Keratinocyte (primary cell): ENCODE measurements at regions not wholly inside any gene's neighbourhood (a gene's known extent, or its start where the extent isn't known, plus 50 kb on each side); places are given as distances from the start of the nearest gene placed in this dataset.

Experiments used
- DNase-seq: peaks from one replicate; pipeline ENCODE4 v3.0.0-alpha.2; 2011; ENCODE audit warnings: low read depth, missing footprints, low spot score
- FAIRE-seq: peaks from 2 replicates; lab custom pipeline; 2011; peaks lifted over from hg19 to GRCh38; lab: Jason Lieb, UNC
- H2AFZ ChIP-seq: 2 replicates; pipeline ENCODE4 v1.6.0; 2012; ENCODE audit warnings: low read length, control low read depth, inconsistent platforms; ENCODE audit not compliant: control insufficient read depth
- H3K27ac ChIP-seq: 2 replicates; pipeline ENCODE4 v1.5.1; 2011; ENCODE audit warnings: low read length; ENCODE audit not compliant: control insufficient read depth, insufficient read depth
- H3K27me3 ChIP-seq: 3 replicates; pipeline ENCODE4 v1.6.0; 2011; ENCODE audit warnings: low read length; ENCODE audit not compliant: control insufficient read depth, insufficient read depth; ENCODE audit errors: extremely low read depth
- H3K36me3 ChIP-seq, 2 experiments: 2 replicates in 1 of 2; 3 replicates in 1 of 2; pipeline ENCODE4 v1.5.1; 2011; ENCODE audit warnings: low read length in 2 of 2, mild to moderate bottlenecking in 1 of 2; ENCODE audit not compliant: control insufficient read depth in 2 of 2, insufficient read depth in 2 of 2; ENCODE audit errors: extremely low read depth in 1 of 2
- H3K4me1 ChIP-seq: 3 replicates; pipeline ENCODE4 v1.5.1; 2011; ENCODE audit warnings: low read length; ENCODE audit not compliant: control insufficient read depth, insufficient read depth; ENCODE audit errors: extremely low read depth
- H3K4me2 ChIP-seq: 3 replicates; pipeline ENCODE4 v1.6.0; 2011; ENCODE audit warnings: low read depth, low read length; ENCODE audit not compliant: control insufficient read depth, insufficient read depth; ENCODE audit errors: extremely low read depth
- H3K4me3 ChIP-seq, 3 experiments: fragments of 200-600 bp in 1 of 3; sonication (generic) in 1 of 3; 2 replicates in 2 of 3; 3 replicates in 1 of 3; pipeline ENCODE4 v1.5.1; 2011 to 2016; ENCODE audit warnings: low read length in 3 of 3, mild to moderate bottlenecking in 3 of 3, control low read depth in 2 of 3, inconsistent platforms in 1 of 3, low read depth in 1 of 3, mixed read lengths in 1 of 3, mixed run types in 1 of 3, moderate library complexity in 1 of 3; ENCODE audit not compliant: control insufficient read depth in 2 of 3, insufficient read depth in 2 of 3; ENCODE audit errors: extremely low read depth in 1 of 3
- H3K79me2 ChIP-seq: 2 replicates; pipeline ENCODE4 v1.6.0; 2012; ENCODE audit warnings: low read length; ENCODE audit not compliant: control insufficient read depth, insufficient read depth
- H3K9ac ChIP-seq: 3 replicates; pipeline ENCODE4 v1.6.0; 2011; ENCODE audit warnings: low read length; ENCODE audit not compliant: control insufficient read depth, insufficient read depth; ENCODE audit errors: extremely low read depth
- H3K9me1 ChIP-seq: 3 replicates; pipeline ENCODE4 v1.6.0; 2011; ENCODE audit warnings: low read length; ENCODE audit not compliant: control insufficient read depth, insufficient read depth; ENCODE audit errors: extremely low read depth
- H3K9me3 ChIP-seq: 2 replicates; pipeline ENCODE4 v1.5.1; 2012; ENCODE audit warnings: low read depth, low read length; ENCODE audit not compliant: control insufficient read depth
- H4K20me1 ChIP-seq: 3 replicates; pipeline ENCODE4 v1.6.0; 2011; ENCODE audit warnings: low read length; ENCODE audit not compliant: control insufficient read depth, insufficient read depth; ENCODE audit errors: extremely low read depth
- EZH2 ChIP-seq: IDR thresholded peaks from one replicate; pipeline ENCODE4 v1.6.1; 2012; ENCODE audit warnings: inconsistent platforms, mild to moderate bottlenecking, low read length, moderate library complexity
- dilution Hi-C: fragments of 300-500 bp; cut with MboI; formaldehyde crosslinking; loops from one replicate; pipeline ENCODE4 v1.7.0; 2020; ENCODE audit warnings: low sequenced_read_pairs; ENCODE audit not compliant: extremely low pct_ligation_motif_present
- TF ChIP-seq, protein P1 (sequence below), 3 experiments: IDR thresholded peaks in 1 of 3; conservative IDR thresholded peaks in 1 of 3; optimal IDR thresholded peaks in 1 of 3; 2 replicates in 2 of 3; 3 replicates in 1 of 3; pipeline versions ENCODE3 to v1.5.1; 2011; ENCODE audit warnings: low read length in 3 of 3, mild to moderate bottlenecking in 3 of 3, moderate library complexity in 2 of 3, control low read depth in 1 of 3, inconsistent platforms in 1 of 3; ENCODE audit not compliant: insufficient read depth in 2 of 3; ENCODE audit errors: extremely low read depth in 1 of 3

DNA sequence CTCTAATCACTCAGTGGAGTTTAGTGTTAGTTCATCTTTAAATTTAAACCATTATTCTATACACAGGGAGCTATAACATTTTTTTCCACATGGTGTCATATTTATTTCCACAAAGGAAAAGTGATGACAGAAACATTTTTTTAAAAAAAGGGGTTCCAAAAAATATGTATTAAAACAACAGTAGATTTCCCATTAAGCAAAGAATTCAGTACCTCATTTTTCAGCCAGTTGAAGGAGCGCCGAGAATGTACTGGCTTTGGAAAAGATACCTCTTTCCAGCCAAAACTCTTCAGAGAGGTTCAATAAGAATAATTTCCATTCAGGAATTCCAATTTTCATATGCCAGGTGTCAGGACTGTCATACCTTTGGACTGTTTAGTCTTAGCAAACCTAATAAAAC, 250.5 kb upstream of the MEOX2 start:
- no peaks in the 10 kb centered on the region for H3K9me3 ChIP-seq
- H3K27ac ChIP-seq, result no peak overlapping the region
- no peaks in the 10 kb centered on the region for H3K36me3 ChIP-seq
- dilution Hi-C loops, result no loop called here
- H3K27me3 ChIP-seq, result no peaks in the 10 kb centered on the region
- no peaks in the 10 kb centered on the region for H3K4me1 ChIP-seq
- no peaks in the 10 kb centered on the region for H3K79me2 ChIP-seq
- no peak overlapping the region for H2AFZ ChIP-seq
- H4K20me1 ChIP-seq, result no peaks in the 10 kb centered on the region
- DNase-seq (no peak), FAIRE-seq (no peak)
- no peak overlapping the region for H3K4me3 ChIP-seq
- no peaks in the 10 kb centered on the region for H3K9me1 ChIP-seq
- H3K4me2 ChIP-seq, result no peak overlapping the region
- no peak overlapping the region for H3K9ac ChIP-seq
- no peak for TF ChIP-seq EZH2
- TF ChIP-seq, protein P1, sequence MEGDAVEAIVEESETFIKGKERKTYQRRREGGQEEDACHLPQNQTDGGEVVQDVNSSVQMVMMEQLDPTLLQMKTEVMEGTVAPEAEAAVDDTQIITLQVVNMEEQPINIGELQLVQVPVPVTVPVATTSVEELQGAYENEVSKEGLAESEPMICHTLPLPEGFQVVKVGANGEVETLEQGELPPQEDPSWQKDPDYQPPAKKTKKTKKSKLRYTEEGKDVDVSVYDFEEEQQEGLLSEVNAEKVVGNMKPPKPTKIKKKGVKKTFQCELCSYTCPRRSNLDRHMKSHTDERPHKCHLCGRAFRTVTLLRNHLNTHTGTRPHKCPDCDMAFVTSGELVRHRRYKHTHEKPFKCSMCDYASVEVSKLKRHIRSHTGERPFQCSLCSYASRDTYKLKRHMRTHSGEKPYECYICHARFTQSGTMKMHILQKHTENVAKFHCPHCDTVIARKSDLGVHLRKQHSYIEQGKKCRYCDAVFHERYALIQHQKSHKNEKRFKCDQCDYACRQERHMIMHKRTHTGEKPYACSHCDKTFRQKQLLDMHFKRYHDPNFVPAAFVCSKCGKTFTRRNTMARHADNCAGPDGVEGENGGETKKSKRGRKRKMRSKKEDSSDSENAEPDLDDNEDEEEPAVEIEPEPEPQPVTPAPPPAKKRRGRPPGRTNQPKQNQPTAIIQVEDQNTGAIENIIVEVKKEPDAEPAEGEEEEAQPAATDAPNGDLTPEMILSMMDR (optimal IDR thresholded peaks at IDR 0.05 in 1 of 3, IDR thresholded peaks at IDR 0.05 in 1 of 3, conservative IDR thresholded peaks at IDR 0.05 in 1 of 3; ENCODE audit: extremely low read depth in 1 of 3, insufficient read depth in 2 of 3, low read length in 3 of 3), result no peak

DNA sequence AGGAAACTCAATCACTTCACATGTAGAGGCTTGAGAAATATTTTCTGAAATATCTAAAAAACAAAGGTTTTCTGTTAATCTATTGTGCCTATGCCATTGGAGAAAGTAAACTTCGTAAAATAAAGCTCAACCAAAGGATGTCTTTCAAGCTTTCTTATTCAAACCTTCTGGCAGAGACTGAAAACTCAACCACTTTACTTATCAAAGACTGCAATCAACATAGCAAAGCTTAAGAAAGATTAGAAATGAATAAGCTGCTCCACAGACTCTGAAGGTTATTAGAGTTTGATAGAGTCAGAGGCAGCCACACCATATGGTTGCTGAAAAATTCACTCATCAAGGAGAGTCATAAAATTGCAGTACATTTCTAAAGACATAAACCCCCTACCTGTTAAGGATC, 245.8 kb upstream of the MEOX2 start:
- Histone ChIP-seq H3K9me1 (no peaks in the 10 kb centered on the region), H3K27ac (no peak overlapping the region), H3K9me3 (no peaks in the 10 kb centered on the region), H3K27me3 (no peaks in the 10 kb centered on the region), H2AFZ (no peak overlapping the region), H3K36me3 (no peaks in the 10 kb centered on the region), H4K20me1 (no peaks in the 10 kb centered on the region), H3K4me1 (no peaks in the 10 kb centered on the region), H3K9ac (no peak overlapping the region), H3K4me3 (no peak overlapping the region), H3K4me2 (no peak overlapping the region), H3K79me2 (no peaks in the 10 kb centered on the region)
- dilution Hi-C loops, result no loop called here
- DNase-seq (no peak), FAIRE-seq (no peak)
- TF ChIP-seq, protein P1 (optimal IDR thresholded peaks at IDR 0.05 in 1 of 3, IDR thresholded peaks at IDR 0.05 in 1 of 3, conservative IDR thresholded peaks at IDR 0.05 in 1 of 3; ENCODE audit: extremely low read depth in 1 of 3, insufficient read depth in 2 of 3, low read length in 3 of 3), result no peak
- no peak for TF ChIP-seq EZH2
